Endothelial cell of umbilical vein (primary cell): ENCODE measurements at regions not wholly inside any gene's neighbourhood (a gene's known extent, or its start where the extent isn't known, plus 50 kb on each side); places are given as distances from the start of the nearest gene placed in this dataset.

ENCODE experiments used
- EZH2 ChIP-seq: IDR thresholded peaks from 2 replicates; pipeline ENCODE4 v1.6.1; 2012; ENCODE audit warnings: borderline replicate concordance, low read depth, mild to moderate bottlenecking, moderate library complexity, low read length, inconsistent platforms; ENCODE audit not compliant: severe bottlenecking
- FOS ChIP-seq: IDR thresholded peaks from 2 replicates; pipeline ENCODE4 v1.6.1; 2011; ENCODE audit warnings: mild to moderate bottlenecking, low read length, moderate library complexity, borderline replicate concordance; ENCODE audit not compliant: insufficient read depth
- GATA2 ChIP-seq: IDR thresholded peaks from 2 replicates; pipeline ENCODE4 v1.7.0; 2011; ENCODE audit warnings: low read depth, mild to moderate bottlenecking, moderate library complexity, mixed read lengths, low read length; ENCODE audit not compliant: insufficient read length, insufficient read depth
- JUN ChIP-seq: IDR thresholded peaks from 2 replicates; pipeline ENCODE4 v1.6.1; 2011; ENCODE audit warnings: borderline replicate concordance, low read depth; ENCODE audit not compliant: insufficient read length, insufficient read depth
- MYC ChIP-seq: IDR thresholded peaks from one replicate; pipeline ENCODE4 v1.6.1; 2011; ENCODE audit warnings: mild to moderate bottlenecking, low read depth, low read length
- POLR2A ChIP-seq: IDR thresholded peaks from 2 replicates; pipeline ENCODE4 v1.6.1; 2012; ENCODE audit warnings: low read depth, mild to moderate bottlenecking, control low read depth, low read length
- POLR2AphosphoS5 ChIP-seq: IDR thresholded peaks from 2 replicates; pipeline ENCODE4 v1.6.1; 2012; ENCODE audit warnings: low read depth, mild to moderate bottlenecking, control low read depth, low read length, moderate library complexity; ENCODE audit not compliant: insufficient read depth
- TF ChIP-seq, protein P1 (sequence below), 2 donors: IDR thresholded peaks; 1 replicate in 1 of 2; 2 replicates in 1 of 2; pipeline ENCODE4 v1.5.1; 2011; ENCODE audit warnings: low read length in 2 of 2, mild to moderate bottlenecking in 2 of 2, moderate library complexity in 2 of 2, control low read depth in 1 of 2, inconsistent platforms in 1 of 2, low read depth in 1 of 2; ENCODE audit not compliant: insufficient read depth in 1 of 2; ENCODE audit errors: extremely low read depth in 1 of 2
- TF ChIP-seq, protein P2 (sequence below): IDR thresholded peaks from 2 replicates; pipeline ENCODE4 v1.6.1; 2011; ENCODE audit not compliant: insufficient read depth, insufficient read length

DNA sequence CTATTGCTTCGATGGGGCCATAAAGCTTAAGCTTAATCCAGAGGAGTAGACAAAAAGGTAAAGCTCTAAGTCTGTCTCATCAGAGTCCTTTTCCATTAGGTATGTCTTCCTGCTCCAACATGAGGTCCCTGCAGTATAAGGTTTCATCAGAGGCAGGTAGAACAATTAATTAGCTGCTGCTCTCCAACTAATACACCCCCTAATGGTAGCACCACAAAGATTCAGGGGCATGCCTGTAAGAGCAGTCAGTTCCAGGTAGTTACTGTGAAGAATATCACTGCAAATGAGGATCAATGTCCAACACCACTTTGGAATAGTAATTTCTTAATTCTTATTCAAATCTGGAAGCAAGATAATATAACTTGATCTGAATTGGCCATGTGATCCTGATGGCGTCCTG, 160.3 kb upstream of the ESRRG start:
- TF ChIP-seq, protein P1, sequence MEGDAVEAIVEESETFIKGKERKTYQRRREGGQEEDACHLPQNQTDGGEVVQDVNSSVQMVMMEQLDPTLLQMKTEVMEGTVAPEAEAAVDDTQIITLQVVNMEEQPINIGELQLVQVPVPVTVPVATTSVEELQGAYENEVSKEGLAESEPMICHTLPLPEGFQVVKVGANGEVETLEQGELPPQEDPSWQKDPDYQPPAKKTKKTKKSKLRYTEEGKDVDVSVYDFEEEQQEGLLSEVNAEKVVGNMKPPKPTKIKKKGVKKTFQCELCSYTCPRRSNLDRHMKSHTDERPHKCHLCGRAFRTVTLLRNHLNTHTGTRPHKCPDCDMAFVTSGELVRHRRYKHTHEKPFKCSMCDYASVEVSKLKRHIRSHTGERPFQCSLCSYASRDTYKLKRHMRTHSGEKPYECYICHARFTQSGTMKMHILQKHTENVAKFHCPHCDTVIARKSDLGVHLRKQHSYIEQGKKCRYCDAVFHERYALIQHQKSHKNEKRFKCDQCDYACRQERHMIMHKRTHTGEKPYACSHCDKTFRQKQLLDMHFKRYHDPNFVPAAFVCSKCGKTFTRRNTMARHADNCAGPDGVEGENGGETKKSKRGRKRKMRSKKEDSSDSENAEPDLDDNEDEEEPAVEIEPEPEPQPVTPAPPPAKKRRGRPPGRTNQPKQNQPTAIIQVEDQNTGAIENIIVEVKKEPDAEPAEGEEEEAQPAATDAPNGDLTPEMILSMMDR (IDR thresholded peaks at IDR 0.05; ENCODE audit: extremely low read depth in 1 of 2, insufficient read depth in 1 of 2, low read depth in 1 of 2, low read length in 2 of 2): no peak
- TF ChIP-seq JUN (no peak), EZH2 (no peak), MYC (no peak), POLR2AphosphoS5 (no peak), POLR2A (no peak), FOS (no peak), GATA2 (no peak)
- TF ChIP-seq, protein P2, sequence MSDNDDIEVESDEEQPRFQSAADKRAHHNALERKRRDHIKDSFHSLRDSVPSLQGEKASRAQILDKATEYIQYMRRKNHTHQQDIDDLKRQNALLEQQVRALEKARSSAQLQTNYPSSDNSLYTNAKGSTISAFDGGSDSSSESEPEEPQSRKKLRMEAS: no peak
